ENCODE measurements at regions not wholly inside any gene's neighbourhood (a gene's known extent, or its start where the extent isn't known, plus 50 kb on each side); places are given as distances from the start of the nearest gene placed in this dataset.

GRCh38 chr3:99176169-99176964, 274.9 kb upstream of the DCBLD2 start:
- no peak for ATAC-seq

GRCh38 chr3:99175276-99175812, 273.8 kb upstream of the DCBLD2 start:
- ATAC-seq = no peak

GRCh38 chr3:99172736-99173657, 271.5 kb upstream of the DCBLD2 start:
- ATAC-seq = peak; percentile 52

- no peak for ATAC-seq
These were observed 270.3 kb upstream of the DCBLD2 start for GRCh38 chr3:99171800-99172199.

- no peak for ATAC-seq
These were observed 269.5 kb upstream of the DCBLD2 start for GRCh38 chr3:99170867-99171517.

- ATAC-seq = no peak
These were observed 265.6 kb upstream of the DCBLD2 start for GRCh38 chr3:99167071-99167470.

- ATAC-seq = no peak
These were observed 261.8 kb upstream of the DCBLD2 start for GRCh38 chr3:99163314-99163713.

GRCh38 chr3:99159220-99159762, 257.8 kb upstream of the DCBLD2 start:
- no peak for ATAC-seq

- ATAC-seq = no peak
These were observed 243.5 kb upstream of the DCBLD2 start for GRCh38 chr3:99145031-99145430.

- no peak for ATAC-seq
These were observed 242.0 kb upstream of the DCBLD2 start for GRCh38 chr3:99143493-99143892.

- no peak for ATAC-seq
These were observed 233.5 kb upstream of the DCBLD2 start for GRCh38 chr3:99134986-99135385.

- no peak for ATAC-seq
These were observed 230.4 kb upstream of the DCBLD2 start for GRCh38 chr3:99131876-99132275.

GRCh38 chr3:99128725-99129505, 227.4 kb upstream of the DCBLD2 start:
- ATAC-seq = no peak

- no peak for ATAC-seq
These were observed 226.7 kb upstream of the DCBLD2 start for GRCh38 chr3:99128235-99128634.

- no peak for ATAC-seq
These were observed 224.8 kb upstream of the DCBLD2 start for GRCh38 chr3:99126316-99126715.

- no peak for ATAC-seq
These were observed 217.9 kb upstream of the DCBLD2 start for GRCh38 chr3:99119385-99119784.

GRCh38 chr3:99118381-99118780, 216.9 kb upstream of the DCBLD2 start:
- no peak for ATAC-seq

- peak; percentile 37 for ATAC-seq
These were observed 213.2 kb upstream of the DCBLD2 start for GRCh38 chr3:99114565-99115291.

- no peak for ATAC-seq
These were observed 209.7 kb upstream of the DCBLD2 start for GRCh38 chr3:99111235-99111634.

- ATAC-seq = no peak
These were observed 208.9 kb upstream of the DCBLD2 start for GRCh38 chr3:99110401-99110800.

- ATAC-seq = peak; percentile 49
These were observed 207.0 kb upstream of the DCBLD2 start for GRCh38 chr3:99108508-99108907.

Measured in esophagus mucosa (tissue), 1 donor.